Prostate gland (tissue), 2 donors: ENCODE measurements at regions not wholly inside any gene's neighbourhood (a gene's known extent, or its start where the extent isn't known, plus 50 kb on each side); places are given as distances from the start of the nearest gene placed in this dataset.

Experiments
- POLR2A ChIP-seq: fragments of 450-650 bp; IDR thresholded peaks from one replicate; pipeline ENCODE4 v1.6.1; 2016; ENCODE audit warnings: antibody characterized with exemption, mild to moderate bottlenecking
- POLR2AphosphoS5 ChIP-seq: sonication (generic); formaldehyde crosslinking; IDR thresholded peaks from one replicate; pipeline ENCODE4 v1.6.1; 2017; ENCODE audit warnings: antibody characterized with exemption
- TF ChIP-seq, protein P1 (sequence below), 4 experiments: fragments of 200-600 bp in 2 of 4; fragments of 450-650 bp in 2 of 4; sonication (generic) in 2 of 4; IDR thresholded peaks; 1 replicate in 3 of 4; 2 replicates in 1 of 4; pipeline ENCODE4 v1.5.1; 2016 to 2019; ENCODE audit warnings: antibody characterized with exemption in 4 of 4, mild to moderate bottlenecking in 2 of 4, moderate library complexity in 2 of 4

GRCh38 chr16:51573191-51573590 lies 422.1 kb upstream of the SALL1 start:
- TF ChIP-seq, protein P1, sequence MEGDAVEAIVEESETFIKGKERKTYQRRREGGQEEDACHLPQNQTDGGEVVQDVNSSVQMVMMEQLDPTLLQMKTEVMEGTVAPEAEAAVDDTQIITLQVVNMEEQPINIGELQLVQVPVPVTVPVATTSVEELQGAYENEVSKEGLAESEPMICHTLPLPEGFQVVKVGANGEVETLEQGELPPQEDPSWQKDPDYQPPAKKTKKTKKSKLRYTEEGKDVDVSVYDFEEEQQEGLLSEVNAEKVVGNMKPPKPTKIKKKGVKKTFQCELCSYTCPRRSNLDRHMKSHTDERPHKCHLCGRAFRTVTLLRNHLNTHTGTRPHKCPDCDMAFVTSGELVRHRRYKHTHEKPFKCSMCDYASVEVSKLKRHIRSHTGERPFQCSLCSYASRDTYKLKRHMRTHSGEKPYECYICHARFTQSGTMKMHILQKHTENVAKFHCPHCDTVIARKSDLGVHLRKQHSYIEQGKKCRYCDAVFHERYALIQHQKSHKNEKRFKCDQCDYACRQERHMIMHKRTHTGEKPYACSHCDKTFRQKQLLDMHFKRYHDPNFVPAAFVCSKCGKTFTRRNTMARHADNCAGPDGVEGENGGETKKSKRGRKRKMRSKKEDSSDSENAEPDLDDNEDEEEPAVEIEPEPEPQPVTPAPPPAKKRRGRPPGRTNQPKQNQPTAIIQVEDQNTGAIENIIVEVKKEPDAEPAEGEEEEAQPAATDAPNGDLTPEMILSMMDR (IDR thresholded peaks at IDR 0.05): no peak
- TF ChIP-seq POLR2AphosphoS5 (no peak), POLR2A (no peak)
